OCI-LY1 (cell line): ENCODE measurements at regions not wholly inside any gene's neighbourhood (a gene's known extent, or its start where the extent isn't known, plus 50 kb on each side); places are given as distances from the start of the nearest gene placed in this dataset.

ENCODE experiments used
- CTCF ChIP-seq: fragments of 200-600 bp; sonication (generic), shearing (Covaris generic); IDR thresholded peaks from 2 replicates; pipeline ENCODE4 v1.5.1; 2017; ENCODE audit warnings: mild to moderate bottlenecking, antibody characterized with exemption, low read length, moderate library complexity, mixed read lengths
- EZH2 ChIP-seq: fragments of 200-600 bp; sonication (generic), shearing (Covaris generic); IDR thresholded peaks from 2 replicates; pipeline ENCODE4 v1.8.0; 2017; ENCODE audit warnings: borderline replicate concordance, mixed run types, mild to moderate bottlenecking, antibody characterized with exemption, low read length, moderate library complexity, mixed read lengths

DNA sequence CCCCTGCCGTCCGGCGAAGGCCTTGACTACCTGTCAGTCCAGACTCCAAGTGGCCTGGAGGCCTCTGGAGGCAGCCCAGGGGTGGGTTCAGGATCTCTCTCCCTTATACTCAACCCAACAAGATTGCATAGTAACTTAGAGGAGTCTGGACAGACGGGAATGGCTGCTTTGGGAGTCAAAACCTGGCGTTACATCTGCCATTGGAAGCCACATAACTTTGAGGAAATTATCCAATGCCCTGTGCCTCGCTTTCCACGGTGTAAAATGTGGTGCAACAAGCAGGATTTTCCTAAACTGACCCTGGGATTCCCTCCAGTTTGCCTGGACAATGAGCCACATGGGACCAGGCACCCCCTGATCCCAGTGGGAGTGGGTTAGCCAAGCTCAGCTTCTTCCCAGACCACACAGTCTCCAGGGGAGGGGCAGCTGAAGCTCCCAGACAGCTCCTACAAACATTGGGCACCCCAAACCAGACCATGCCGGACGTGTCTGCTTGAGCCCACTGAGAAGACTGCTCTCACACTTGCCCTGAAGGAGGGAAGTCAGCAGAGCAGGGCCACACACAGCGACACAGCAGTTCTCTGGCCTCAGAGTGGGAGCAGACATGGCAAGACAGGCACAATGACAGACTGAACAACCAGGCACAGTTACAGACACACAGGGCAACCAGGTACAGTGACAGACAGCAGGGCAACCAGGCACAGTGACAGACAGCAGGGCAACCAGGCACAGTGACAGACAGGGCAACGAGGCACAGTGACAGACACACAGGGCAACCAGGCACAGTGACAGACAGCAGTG lies 65.6 kb upstream of the RAB6C start:
- TF ChIP-seq EZH2 (no peak), CTCF (no peak)
